PFSK-1 (cell line): ENCODE measurements at regions not wholly inside any gene's neighbourhood (a gene's known extent, or its start where the extent isn't known, plus 50 kb on each side); places are given as distances from the start of the nearest gene placed in this dataset.

Experiments
- FOXP2 ChIP-seq: optimal IDR thresholded peaks from 2 replicates; pipeline ENCODE3; 2011; ENCODE audit warnings: borderline replicate concordance, control low read depth, inconsistent platforms; ENCODE audit not compliant: insufficient read depth; ENCODE audit errors: extremely low read length, extremely low read depth
- POLR2AphosphoS5 ChIP-seq: IDR thresholded peaks from 2 replicates; pipeline ENCODE4 v1.6.1; 2012; ENCODE audit warnings: low read depth, mild to moderate bottlenecking, control low read depth, low read length, moderate library complexity
- REST ChIP-seq, 2 experiments: IDR thresholded peaks; 2 replicates each; pipeline versions ENCODE4 v1.6.1 to v1.8.0; 2011 to 2012; ENCODE audit warnings: low read depth in 2 of 2, low read length in 2 of 2, control low read depth in 1 of 2, inconsistent platforms in 1 of 2, mild to moderate bottlenecking in 1 of 2, moderate library complexity in 1 of 2; ENCODE audit not compliant: insufficient read depth in 1 of 2
- SIN3A ChIP-seq: IDR thresholded peaks from 2 replicates; pipeline ENCODE4 v1.6.1; 2012; ENCODE audit warnings: mild to moderate bottlenecking, low read length, moderate library complexity, borderline replicate concordance; ENCODE audit not compliant: insufficient read depth
- TAF1 ChIP-seq: IDR thresholded peaks from 2 replicates; pipeline ENCODE4 v1.6.1; 2012; ENCODE audit warnings: low read length, control low read depth, borderline replicate concordance; ENCODE audit not compliant: insufficient read depth

- TF ChIP-seq REST (IDR thresholded peaks at IDR 0.05; ENCODE audit: insufficient read depth in 1 of 2, low read depth in 2 of 2, low read length in 2 of 2), result no peak
- TF ChIP-seq POLR2AphosphoS5, result no peak
- no peak for TF ChIP-seq FOXP2
- no peak for TF ChIP-seq TAF1
- TF ChIP-seq SIN3A, result no peak
Observed at GRCh38 chr15:61651267-61651666, 409.0 kb downstream of the VPS13C start.
